HG03135 (cell line): ENCODE measurements at regions not wholly inside any gene's neighbourhood (a gene's known extent, or its start where the extent isn't known, plus 50 kb on each side); places are given as distances from the start of the nearest gene placed in this dataset.
"Not testable (repeated sequence)": the region's sequence is repeated elsewhere in the genome, so short reads cannot be mapped to it uniquely, and the experiment has no call there.

Source experiments
- ATAC-seq: cut with Tn5 transposase; IDR thresholded peaks from one replicate; pipeline ENCODE4 v1.9.1; 2021; ENCODE audit warnings: mild to moderate bottlenecking, moderate library complexity; ENCODE audit not compliant: unreplicated experiment

GRCh38 chr10:105594296-105594695 is 953.2 kb downstream of the SORCS3 start:
- ATAC-seq: no peak

GRCh38 chr10:105592468-105592867 is 951.4 kb downstream of the SORCS3 start:
- no peak for ATAC-seq

GRCh38 chr10:105586451-105587098 is 945.5 kb downstream of the SORCS3 start:
- no peak for ATAC-seq

GRCh38 chr10:105585753-105586152 is 944.7 kb downstream of the SORCS3 start:
- no peak for ATAC-seq

- ATAC-seq: no peak
These were observed 944.1 kb downstream of the SORCS3 start for GRCh38 chr10:105585171-105585570.

- ATAC-seq: no peak
These were observed 938.0 kb downstream of the SORCS3 start for GRCh38 chr10:105579112-105579511.

- no peak for ATAC-seq
These were observed 936.9 kb downstream of the SORCS3 start for GRCh38 chr10:105577865-105578607.

- ATAC-seq: no peak
These were observed 918.4 kb downstream of the SORCS3 start for GRCh38 chr10:105559333-105560097.

GRCh38 chr10:105550453-105550852 is 909.4 kb downstream of the SORCS3 start:
- not testable (repeated sequence) for ATAC-seq

- ATAC-seq: no peak
These were observed 908.6 kb downstream of the SORCS3 start for GRCh38 chr10:105549731-105550130.

GRCh38 chr10:105545101-105545500 is 904.0 kb downstream of the SORCS3 start:
- no peak for ATAC-seq

GRCh38 chr10:105540381-105540780 is 899.3 kb downstream of the SORCS3 start:
- no peak for ATAC-seq

- ATAC-seq: no peak
These were observed 897.8 kb downstream of the SORCS3 start for GRCh38 chr10:105538874-105539273.

GRCh38 chr10:105535478-105535877 is 894.4 kb downstream of the SORCS3 start:
- ATAC-seq: no peak

- no peak for ATAC-seq
These were observed 893.0 kb downstream of the SORCS3 start for GRCh38 chr10:105534086-105534485.

- no peak for ATAC-seq
These were observed 875.4 kb downstream of the SORCS3 start for GRCh38 chr10:105516511-105516910.

GRCh38 chr10:105514106-105514505 is 873.0 kb downstream of the SORCS3 start:
- ATAC-seq: no peak

- ATAC-seq: no peak
These were observed 868.4 kb downstream of the SORCS3 start for GRCh38 chr10:105509517-105509916.

GRCh38 chr10:105506262-105506661 is 865.2 kb downstream of the SORCS3 start:
- ATAC-seq: no peak

GRCh38 chr10:105503714-105504113 is 862.6 kb downstream of the SORCS3 start:
- ATAC-seq: no peak

- ATAC-seq: no peak
These were observed 861.0 kb downstream of the SORCS3 start for GRCh38 chr10:105502058-105502457.

- no peak for ATAC-seq
These were observed 853.9 kb downstream of the SORCS3 start for GRCh38 chr10:105494944-105495343.
